GM12891 (cell line): ENCODE measurements at regions not wholly inside any gene's neighbourhood (a gene's known extent, or its start where the extent isn't known, plus 50 kb on each side); places are given as distances from the start of the nearest gene placed in this dataset.

Source experiments
- POLR2A ChIP-seq: IDR thresholded peaks from 2 replicates; pipeline ENCODE4 v1.6.1; 2011; ENCODE audit warnings: low read depth, low read length, control low read depth
- TAF1 ChIP-seq: IDR thresholded peaks from 2 replicates; pipeline ENCODE4 v1.6.1; 2011; ENCODE audit warnings: low read depth, low read length, control low read depth

DNA sequence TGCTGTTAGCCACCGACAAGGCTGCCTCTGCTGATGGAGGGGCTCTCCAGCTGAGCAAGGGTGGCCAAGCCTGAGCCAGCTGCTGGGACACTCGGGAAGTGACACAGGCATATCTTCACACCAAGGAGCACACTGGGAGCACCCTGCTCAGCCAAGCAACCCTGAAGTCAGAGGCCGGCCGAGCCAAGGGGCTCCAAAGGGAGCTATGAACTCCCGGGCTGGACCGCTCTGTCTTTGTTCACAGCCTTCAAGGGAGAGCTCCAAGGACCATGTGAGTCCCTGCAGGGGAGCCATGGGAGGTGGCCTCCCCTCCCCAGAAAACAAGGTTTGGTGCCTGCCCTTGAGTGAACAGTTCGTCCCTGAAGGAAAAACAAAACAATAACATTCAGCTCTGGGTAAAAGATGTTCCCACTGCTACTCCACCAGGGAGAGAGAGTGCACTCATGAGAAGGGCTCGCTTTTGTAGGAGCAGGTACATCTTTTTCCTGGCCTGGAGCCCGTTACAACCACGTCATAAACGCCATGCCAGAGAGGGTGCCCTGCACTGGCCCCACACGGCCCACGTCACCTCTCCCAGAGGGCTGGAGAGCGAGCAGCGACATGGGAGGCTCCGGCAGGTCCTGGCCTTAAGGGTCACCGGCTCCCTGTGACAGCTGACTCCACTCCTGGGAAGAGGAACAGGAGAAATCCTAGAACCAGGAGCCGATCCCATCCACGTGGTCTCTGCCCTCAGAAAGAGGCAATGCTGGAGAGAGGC lies 56.3 kb upstream of the SLC25A33 start:
- no peak for TF ChIP-seq TAF1
- TF ChIP-seq POLR2A: no peak
